H9 (cell line): ENCODE measurements at regions not wholly inside any gene's neighbourhood (a gene's known extent, or its start where the extent isn't known, plus 50 kb on each side); places are given as distances from the start of the nearest gene placed in this dataset.

Experiments
- DNase-seq: peaks from one replicate; pipeline ENCODE4 v3.0.0-alpha.2; 2017
- H2AFZ ChIP-seq: one replicate; pipeline ENCODE4 v1.6.1; 2013; ENCODE audit warnings: mild to moderate bottlenecking, low read length, control low read depth, moderate library complexity
- H2AK5ac ChIP-seq: 2 replicates; pipeline ENCODE4 v1.6.1; 2013; ENCODE audit warnings: low read length, control low read depth, mixed read lengths; ENCODE audit not compliant: insufficient read length
- H2BK120ac ChIP-seq: one replicate; pipeline ENCODE4 v1.6.1; 2013; ENCODE audit warnings: low read depth, mild to moderate bottlenecking, low read length, control low read depth, inconsistent platforms; ENCODE audit not compliant: poor library complexity, severe bottlenecking
- H2BK12ac ChIP-seq: 2 replicates; pipeline ENCODE4 v1.6.1; 2013; ENCODE audit warnings: low read length, control low read depth, mixed read lengths, low read depth; ENCODE audit not compliant: insufficient read length
- H2BK15ac ChIP-seq: 2 replicates; pipeline ENCODE4 v1.6.1; 2013; ENCODE audit warnings: low read depth, low read length, control low read depth
- H2BK20ac ChIP-seq: one replicate; pipeline ENCODE4 v1.6.1; 2013; ENCODE audit warnings: low read depth, mild to moderate bottlenecking, low read length, control low read depth, inconsistent platforms; ENCODE audit not compliant: poor library complexity, severe bottlenecking
- H2BK5ac ChIP-seq: 2 replicates; pipeline ENCODE4 v1.6.1; 2013; ENCODE audit warnings: low read length, control low read depth, mixed read lengths; ENCODE audit not compliant: insufficient read length
- H3K14ac ChIP-seq: 2 replicates; pipeline ENCODE4 v1.6.1; 2013; ENCODE audit warnings: low read length, control low read depth; ENCODE audit not compliant: insufficient read depth
- H3K18ac ChIP-seq: 2 replicates; pipeline ENCODE4 v1.6.1; 2013; ENCODE audit warnings: low read depth, mild to moderate bottlenecking, mixed read lengths, low read length, control low read depth; ENCODE audit not compliant: insufficient read length
- H3K23ac ChIP-seq: 2 replicates; pipeline ENCODE4 v1.6.1; 2013; ENCODE audit warnings: low read length, control low read depth, mixed read lengths, low read depth; ENCODE audit not compliant: insufficient read length
- H3K23me2 ChIP-seq: 2 replicates; pipeline ENCODE4 v1.6.1; 2013; ENCODE audit warnings: low read depth, mild to moderate bottlenecking, mixed read lengths, low read length, control low read depth; ENCODE audit not compliant: insufficient read length, poor library complexity, severe bottlenecking
- H3K27ac ChIP-seq: 2 replicates; pipeline ENCODE4 v1.5.1; 2013; ENCODE audit warnings: low read length, control low read depth, mixed read lengths, low read depth; ENCODE audit not compliant: insufficient read length
- H3K27me3 ChIP-seq: 2 replicates; pipeline ENCODE4 v1.6.1; 2013; ENCODE audit warnings: low read length, control low read depth, inconsistent platforms; ENCODE audit not compliant: insufficient read depth
- H3K4ac ChIP-seq: 2 replicates; pipeline ENCODE4 v1.6.1; 2013; ENCODE audit warnings: low read depth, mild to moderate bottlenecking, control low read depth, inconsistent platforms, low read length, moderate library complexity
- H3K4me1 ChIP-seq: 2 replicates; pipeline ENCODE4 v1.6.1; 2013; ENCODE audit warnings: low read length, control low read depth, inconsistent platforms; ENCODE audit not compliant: insufficient read depth
- H3K4me2 ChIP-seq: 2 replicates; pipeline ENCODE4 v1.6.1; 2013; ENCODE audit warnings: low read length, control low read depth, mixed read lengths; ENCODE audit not compliant: insufficient read length, insufficient read depth
- H3K56ac ChIP-seq: 2 replicates; pipeline ENCODE4 v1.6.1; 2013; ENCODE audit warnings: low read depth, mild to moderate bottlenecking, mixed read lengths, low read length, control low read depth; ENCODE audit not compliant: insufficient read length
- H3K79me1 ChIP-seq: 2 replicates; pipeline ENCODE4 v1.6.1; 2013; ENCODE audit warnings: low read depth, mild to moderate bottlenecking, moderate library complexity, low read length, control low read depth, inconsistent platforms; ENCODE audit not compliant: insufficient read depth, poor library complexity, severe bottlenecking
- H3K79me2 ChIP-seq: 2 replicates; pipeline ENCODE4 v1.6.1; 2013; ENCODE audit warnings: low read length, control low read depth, inconsistent platforms; ENCODE audit not compliant: insufficient read depth
- H3K9ac ChIP-seq: 2 replicates; pipeline ENCODE4 v1.6.1; 2013; ENCODE audit warnings: low read length, control low read depth, mixed read lengths; ENCODE audit not compliant: insufficient read length; ENCODE audit errors: extremely low read depth
- H3K9me3 ChIP-seq: one replicate; pipeline ENCODE4 v1.6.1; 2013; ENCODE audit warnings: low read depth, low read length, inconsistent platforms; ENCODE audit not compliant: control insufficient read depth
- H3T11ph ChIP-seq: one replicate; pipeline ENCODE4 v1.6.1; 2013; ENCODE audit warnings: mild to moderate bottlenecking, low read length, control low read depth, inconsistent platforms
- H4K20me1 ChIP-seq: one replicate; pipeline ENCODE4 v1.6.1; 2013; ENCODE audit not compliant: control insufficient read depth, insufficient read length, insufficient read depth
- H4K5ac ChIP-seq: 2 replicates; pipeline ENCODE4 v1.6.1; 2013; ENCODE audit warnings: low read depth, mild to moderate bottlenecking, mixed read lengths, low read length, control low read depth; ENCODE audit not compliant: insufficient read length
- H4K8ac ChIP-seq: replicated peaks from 2 replicates; pipeline ENCODE4 v1.6.1; 2013; ENCODE audit warnings: low read length, control low read depth, mixed read lengths, low read depth; ENCODE audit not compliant: insufficient read length
- H4K91ac ChIP-seq: 2 replicates; pipeline ENCODE4 v1.6.1; 2013; ENCODE audit warnings: low read depth, mild to moderate bottlenecking, moderate library complexity, mixed read lengths, low read length, control low read depth; ENCODE audit not compliant: insufficient read length
- H3K27ac Mint-ChIP-seq, 3 experiments: 2 replicates in 2 of 3; 3 replicates in 1 of 3; pipeline ENCODE4 v1.8.0; 2020 to 2021; ENCODE audit warnings: mixed read lengths in 3 of 3, mild to moderate bottlenecking in 1 of 3, moderate library complexity in 1 of 3
- H3K27me3 Mint-ChIP-seq: 2 replicates; pipeline ENCODE4 v1.8.0; 2021; ENCODE audit warnings: low read depth, mild to moderate bottlenecking, moderate library complexity, mixed read lengths
- H3K36me3 Mint-ChIP-seq, 3 experiments: 2 replicates in 2 of 3; 3 replicates in 1 of 3; pipeline ENCODE4 v1.8.0; 2020 to 2021; ENCODE audit warnings: low read depth in 3 of 3, mixed read lengths in 3 of 3; ENCODE audit not compliant: insufficient read depth in 1 of 3
- H3K4me1 Mint-ChIP-seq, 2 experiments: 2 replicates each; pipeline ENCODE4 v1.8.0; 2020; ENCODE audit warnings: mixed read lengths in 2 of 2
- H3K4me3 Mint-ChIP-seq, 2 experiments: 2 replicates in 1 of 2; 3 replicates in 1 of 2; pipeline ENCODE4 v1.8.0; 2020 to 2021; ENCODE audit warnings: mild to moderate bottlenecking in 2 of 2, mixed read lengths in 2 of 2, moderate library complexity in 1 of 2
- H3K9me3 Mint-ChIP-seq, 2 experiments: 2 replicates in 1 of 2; 3 replicates in 1 of 2; pipeline ENCODE4 v1.8.0; 2020; ENCODE audit warnings: mild to moderate bottlenecking in 2 of 2, mixed read lengths in 2 of 2, moderate library complexity in 1 of 2
- WGBS: extraction: QIAGEN DNeasy Blood & Tissue Kit; methylation state at CpG from one replicate; pipeline ENCODE4 v1.1.7; 2013; ENCODE audit warnings: missing lambda C conversion rate, low lambda C conversion rate, mixed read lengths; ENCODE audit not compliant: insufficient read length; ENCODE audit errors: extremely low coverage; 5-methylcytosine and 5-hydroxymethylcytosine counted together
- TF ChIP-seq, protein P1 (sequence below): fragments of 200-600 bp; sonication (generic); conservative IDR thresholded peaks from 3 replicates; pipeline ENCODE4 v1.8.0; 2021; ENCODE audit warnings: antibody characterized with exemption, mild to moderate bottlenecking

DNA sequence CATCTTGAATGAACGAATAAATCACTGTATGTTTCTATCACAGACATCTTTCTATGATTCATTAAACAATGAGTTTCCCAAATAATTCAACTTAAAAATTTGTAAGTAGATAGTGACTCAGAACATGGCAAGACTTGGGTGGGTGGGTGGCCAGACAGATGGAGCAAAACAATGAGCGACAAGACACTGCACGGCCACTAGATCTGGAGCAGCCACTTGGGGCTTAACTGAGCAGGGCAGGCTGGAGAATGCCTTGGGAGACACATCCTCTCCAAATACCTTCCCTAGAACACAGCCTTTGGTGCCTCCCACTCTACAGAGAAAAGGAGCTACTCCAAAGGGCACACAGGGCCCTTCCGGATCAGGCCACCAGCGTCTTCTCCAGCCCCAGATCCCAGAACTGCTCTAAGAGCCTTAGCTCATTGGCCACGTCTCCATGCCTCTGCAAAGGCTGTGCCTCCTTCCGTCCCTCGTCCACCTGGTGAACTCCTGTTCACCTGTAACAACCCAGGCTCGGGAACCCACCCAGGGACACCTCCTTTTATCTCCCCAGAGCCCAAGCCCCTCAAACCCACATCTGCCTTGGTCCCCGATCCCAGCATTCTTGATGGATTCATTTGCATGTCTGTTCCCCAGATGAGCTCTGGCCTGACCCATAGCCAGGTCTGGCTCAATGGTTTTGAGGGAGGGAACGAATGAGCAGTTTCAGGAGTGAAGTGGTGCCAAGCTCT is 134.9 kb upstream of the IQSEC1 start:
- no peaks in the 10 kb centered on the region for H3K9me3 ChIP-seq
- no peaks in the 10 kb centered on the region for H3K4me1 ChIP-seq
- no peaks in the 10 kb centered on the region for H4K20me1 ChIP-seq
- H3K4me3 Mint-ChIP-seq: no peak overlapping the region
- TF ChIP-seq, protein P1, sequence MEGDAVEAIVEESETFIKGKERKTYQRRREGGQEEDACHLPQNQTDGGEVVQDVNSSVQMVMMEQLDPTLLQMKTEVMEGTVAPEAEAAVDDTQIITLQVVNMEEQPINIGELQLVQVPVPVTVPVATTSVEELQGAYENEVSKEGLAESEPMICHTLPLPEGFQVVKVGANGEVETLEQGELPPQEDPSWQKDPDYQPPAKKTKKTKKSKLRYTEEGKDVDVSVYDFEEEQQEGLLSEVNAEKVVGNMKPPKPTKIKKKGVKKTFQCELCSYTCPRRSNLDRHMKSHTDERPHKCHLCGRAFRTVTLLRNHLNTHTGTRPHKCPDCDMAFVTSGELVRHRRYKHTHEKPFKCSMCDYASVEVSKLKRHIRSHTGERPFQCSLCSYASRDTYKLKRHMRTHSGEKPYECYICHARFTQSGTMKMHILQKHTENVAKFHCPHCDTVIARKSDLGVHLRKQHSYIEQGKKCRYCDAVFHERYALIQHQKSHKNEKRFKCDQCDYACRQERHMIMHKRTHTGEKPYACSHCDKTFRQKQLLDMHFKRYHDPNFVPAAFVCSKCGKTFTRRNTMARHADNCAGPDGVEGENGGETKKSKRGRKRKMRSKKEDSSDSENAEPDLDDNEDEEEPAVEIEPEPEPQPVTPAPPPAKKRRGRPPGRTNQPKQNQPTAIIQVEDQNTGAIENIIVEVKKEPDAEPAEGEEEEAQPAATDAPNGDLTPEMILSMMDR: no peak
- H4K91ac ChIP-seq: no peak overlapping the region
- H3K27me3 ChIP-seq: no peaks in the 10 kb centered on the region
- H3K4me1 Mint-ChIP-seq: peaks cover 4 to 7% of the 10 kb centered on the region in 2 experiments; a peak in 2 of 4 replicates
- H3K56ac ChIP-seq: no peak overlapping the region
- no peak overlapping the region for H4K5ac ChIP-seq
- no peak overlapping the region for H3T11ph ChIP-seq
- no peaks in the 10 kb centered on the region for H3K23me2 ChIP-seq
- no peak overlapping the region for H4K8ac ChIP-seq
- no CpG with 5 or more reads among the region's 11 CpGs for WGBS
- H3K23ac ChIP-seq: no peak overlapping the region
- no peak overlapping the region; a peak in 1 of 7 replicates for H3K27ac Mint-ChIP-seq
- H2BK5ac ChIP-seq: no peak overlapping the region
- peaks cover 5% of the 10 kb centered on the region for H3K27me3 Mint-ChIP-seq
- no peak overlapping the region for H2BK15ac ChIP-seq
- H3K18ac ChIP-seq: no peak overlapping the region
- H3K9me3 Mint-ChIP-seq: no peaks in the 10 kb centered on the region
- H3K36me3 Mint-ChIP-seq: no peaks in the 10 kb centered on the region
- H2BK20ac ChIP-seq: no peak overlapping the region
- no peak overlapping the region for H3K4me2 ChIP-seq
- H3K79me2 ChIP-seq: no peaks in the 10 kb centered on the region
- H2BK12ac ChIP-seq: no peak overlapping the region
- no peaks in the 10 kb centered on the region for H3K79me1 ChIP-seq
- H3K9ac ChIP-seq: no peak overlapping the region
- H2BK120ac ChIP-seq: no peak overlapping the region
- no peak overlapping the region for H2AK5ac ChIP-seq
- H3K4ac ChIP-seq: no peak overlapping the region
- H3K14ac ChIP-seq: no peak overlapping the region
- no peak overlapping the region for H3K27ac ChIP-seq
- no peak overlapping the region for H2AFZ ChIP-seq
- DNase-seq: no peak
